IgD-negative memory B cell (primary cell): ENCODE measurements at regions not wholly inside any gene's neighbourhood (a gene's known extent, or its start where the extent isn't known, plus 50 kb on each side); places are given as distances from the start of the nearest gene placed in this dataset.

Source experiments
- H3K27ac Mint-ChIP-seq, 3 donors: one replicate each; pipeline ENCODE4 v1.8.0; 2020 to 2022; ENCODE audit warnings: mild to moderate bottlenecking in 3 of 3, mixed read lengths in 3 of 3, moderate library complexity in 1 of 3
- H3K27me3 Mint-ChIP-seq: one replicate; pipeline ENCODE4 v1.8.0; 2021; ENCODE audit warnings: mixed read lengths
- H3K36me3 Mint-ChIP-seq: one replicate; pipeline ENCODE4 v1.8.0; 2020; ENCODE audit warnings: mild to moderate bottlenecking, mixed read lengths
- H3K4me1 Mint-ChIP-seq, 3 donors: one replicate each; pipeline ENCODE4 v1.8.0; 2020 to 2022; ENCODE audit warnings: mixed read lengths in 3 of 3, mild to moderate bottlenecking in 1 of 3
- H3K4me3 Mint-ChIP-seq, 4 donors: one replicate each; pipeline ENCODE4 v1.8.0; 2020 to 2022; ENCODE audit warnings: mild to moderate bottlenecking in 4 of 4, mixed read lengths in 4 of 4, moderate library complexity in 3 of 4
- H3K9me3 Mint-ChIP-seq, 3 donors: one replicate each; pipeline ENCODE4 v1.8.0; 2020 to 2021; ENCODE audit warnings: mixed read lengths in 3 of 3, mild to moderate bottlenecking in 1 of 3

- Mint-ChIP-seq H3K4me3 (no peak overlapping the region), H3K27ac (no peak overlapping the region), H3K36me3 (no peaks in the 10 kb centered on the region), H3K4me1 (peaks cover 0 to 3% (median 0%) of the 10 kb centered on the region in 3 donors), H3K9me3 (peaks cover 1 to 5% (median 2%) of the 10 kb centered on the region in 3 donors), H3K27me3 (no peaks in the 10 kb centered on the region)
Observed at GRCh38 chr3:167958141-167958540, 137.6 kb downstream of the GOLIM4 start.

- Mint-ChIP-seq H3K4me3 (no peak overlapping the region), H3K4me1 (no peaks in the 10 kb centered on the region), H3K27me3 (no peaks in the 10 kb centered on the region), H3K27ac (no peak overlapping the region), H3K9me3 (peaks cover 0 to 4% (median 2%) of the 10 kb centered on the region in 3 donors), H3K36me3 (no peaks in the 10 kb centered on the region)
Observed at GRCh38 chr3:167952969-167953368, 142.8 kb downstream of the GOLIM4 start.

GRCh38 chr3:167950212-167950611 is 145.5 kb downstream of the GOLIM4 start:
- H3K27me3 Mint-ChIP-seq: no peaks in the 10 kb centered on the region
- no peaks in the 10 kb centered on the region for H3K4me1 Mint-ChIP-seq
- H3K27ac Mint-ChIP-seq: no peak overlapping the region
- H3K36me3 Mint-ChIP-seq: no peaks in the 10 kb centered on the region
- peaks cover 0 to 4% (median 2%) of the 10 kb centered on the region in 3 donors for H3K9me3 Mint-ChIP-seq
- H3K4me3 Mint-ChIP-seq: no peak overlapping the region

GRCh38 chr3:167941234-167941995 is 154.3 kb downstream of the GOLIM4 start:
- Mint-ChIP-seq H3K4me3 (no peak overlapping the region), H3K36me3 (peaks cover 2% of the 10 kb centered on the region), H3K27me3 (peaks cover 12% of the 10 kb centered on the region), H3K4me1 (no peaks in the 10 kb centered on the region), H3K9me3 (peaks cover 0 to 3% (median 2%) of the 10 kb centered on the region in 3 donors), H3K27ac (no peak overlapping the region)

- Mint-ChIP-seq H3K4me1 (no peaks in the 10 kb centered on the region), H3K36me3 (peaks cover 2% of the 10 kb centered on the region), H3K27ac (no peak overlapping the region), H3K27me3 (peaks cover 12% of the 10 kb centered on the region), H3K9me3 (peaks cover 0 to 3% (median 2%) of the 10 kb centered on the region in 3 donors), H3K4me3 (no peak overlapping the region)
Observed at GRCh38 chr3:167940241-167940640, 155.5 kb downstream of the GOLIM4 start.

GRCh38 chr3:167938516-167938915 is 157.2 kb downstream of the GOLIM4 start:
- H3K4me3 Mint-ChIP-seq: no peak overlapping the region
- H3K27me3 Mint-ChIP-seq: peaks cover 14% of the 10 kb centered on the region
- H3K27ac Mint-ChIP-seq: no peak overlapping the region
- peaks cover 0 to 3% (median 2%) of the 10 kb centered on the region in 3 donors for H3K9me3 Mint-ChIP-seq
- peaks cover 2% of the 10 kb centered on the region for H3K36me3 Mint-ChIP-seq
- H3K4me1 Mint-ChIP-seq: no peaks in the 10 kb centered on the region

GRCh38 chr3:167936019-167936418 is 159.7 kb downstream of the GOLIM4 start:
- H3K36me3 Mint-ChIP-seq: peaks cover 2% of the 10 kb centered on the region
- H3K9me3 Mint-ChIP-seq: peaks cover 0 to 2% (median 2%) of the 10 kb centered on the region in 3 donors
- no peak overlapping the region for H3K27ac Mint-ChIP-seq
- peaks cover 10% of the 10 kb centered on the region for H3K27me3 Mint-ChIP-seq
- no peaks in the 10 kb centered on the region for H3K4me1 Mint-ChIP-seq
- H3K4me3 Mint-ChIP-seq: no peak overlapping the region

GRCh38 chr3:167930453-167930852 is 165.3 kb downstream of the GOLIM4 start:
- Mint-ChIP-seq H3K36me3 (peaks cover under 1% of the 10 kb centered on the region), H3K9me3 (no peaks in the 10 kb centered on the region), H3K4me3 (no peak overlapping the region), H3K27me3 (peaks cover 6% of the 10 kb centered on the region), H3K27ac (no peak overlapping the region), H3K4me1 (no peaks in the 10 kb centered on the region)

GRCh38 chr3:167929968-167930367 is 165.8 kb downstream of the GOLIM4 start:
- Mint-ChIP-seq H3K27me3 (peaks cover 6% of the 10 kb centered on the region), H3K4me1 (no peaks in the 10 kb centered on the region), H3K27ac (no peak overlapping the region), H3K4me3 (no peak overlapping the region), H3K36me3 (peaks cover 1% of the 10 kb centered on the region), H3K9me3 (no peaks in the 10 kb centered on the region)

GRCh38 chr3:167928381-167928780 is 167.3 kb downstream of the GOLIM4 start:
- no peak overlapping the region for H3K27ac Mint-ChIP-seq
- peaks cover 1% of the 10 kb centered on the region for H3K36me3 Mint-ChIP-seq
- no peaks in the 10 kb centered on the region for H3K9me3 Mint-ChIP-seq
- no peak overlapping the region for H3K4me3 Mint-ChIP-seq
- H3K4me1 Mint-ChIP-seq: no peaks in the 10 kb centered on the region
- H3K27me3 Mint-ChIP-seq: peaks cover 3% of the 10 kb centered on the region

GRCh38 chr3:167920747-167921146 is 175.0 kb downstream of the GOLIM4 start:
- Mint-ChIP-seq H3K9me3 (peaks cover 0 to 2% (median 0%) of the 10 kb centered on the region in 3 donors), H3K4me3 (no peak overlapping the region), H3K27ac (peak overlapping the region in 1 of 3 donors; percentile 53), H3K4me1 (no peaks in the 10 kb centered on the region), H3K27me3 (peaks cover under 1% of the 10 kb centered on the region), H3K36me3 (peaks cover 1% of the 10 kb centered on the region)

GRCh38 chr3:167919590-167919989 is 176.1 kb downstream of the GOLIM4 start:
- H3K36me3 Mint-ChIP-seq: no peaks in the 10 kb centered on the region
- H3K4me3 Mint-ChIP-seq: no peak overlapping the region
- peaks cover 0 to 2% (median 0%) of the 10 kb centered on the region in 3 donors for H3K9me3 Mint-ChIP-seq
- no peaks in the 10 kb centered on the region for H3K27me3 Mint-ChIP-seq
- no peak overlapping the region for H3K27ac Mint-ChIP-seq
- no peaks in the 10 kb centered on the region for H3K4me1 Mint-ChIP-seq

- Mint-ChIP-seq H3K4me3 (no peak overlapping the region), H3K4me1 (no peaks in the 10 kb centered on the region), H3K9me3 (peaks cover 0 to 2% (median 0%) of the 10 kb centered on the region in 3 donors), H3K36me3 (no peaks in the 10 kb centered on the region), H3K27ac (no peak overlapping the region), H3K27me3 (no peaks in the 10 kb centered on the region)
Observed at GRCh38 chr3:167918686-167919085, 177.0 kb downstream of the GOLIM4 start.

GRCh38 chr3:167918008-167918596 is 177.6 kb downstream of the GOLIM4 start:
- H3K4me1 Mint-ChIP-seq: no peaks in the 10 kb centered on the region
- H3K27me3 Mint-ChIP-seq: no peaks in the 10 kb centered on the region
- peaks cover 0 to 2% (median 0%) of the 10 kb centered on the region in 3 donors for H3K9me3 Mint-ChIP-seq
- H3K4me3 Mint-ChIP-seq: no peak overlapping the region
- no peak overlapping the region for H3K27ac Mint-ChIP-seq
- H3K36me3 Mint-ChIP-seq: no peaks in the 10 kb centered on the region

- Mint-ChIP-seq H3K4me1 (no peaks in the 10 kb centered on the region), H3K9me3 (no peaks in the 10 kb centered on the region), H3K27ac (no peak overlapping the region), H3K4me3 (no peak overlapping the region), H3K36me3 (no peaks in the 10 kb centered on the region), H3K27me3 (peaks cover 3% of the 10 kb centered on the region)
Observed at GRCh38 chr3:167913219-167913835, 177.8 kb downstream of the SERPINI1 start.
